Stimulated activated memory B cell treated with anti-CD40 and anti-IgM and Interleukin-4, amounts not matched to agents 10 μg/mL and 1 μg/mL and 100 μg/mL, for 72 hours (primary cell): ENCODE measurements at regions not wholly inside any gene's neighbourhood (a gene's known extent, or its start where the extent isn't known, plus 50 kb on each side); places are given as distances from the start of the nearest gene placed in this dataset.
A peak's percentile ranks its signal among the peaks of the same experiment; 100 is the strongest.
"Not testable (repeated sequence)": the region's sequence is repeated elsewhere in the genome, so short reads cannot be mapped to it uniquely, and the experiment has no call there.

Experiments used
- ATAC-seq: fragments of 150-1000 bp; cut with Tn5 transposase; 2 replicates; pipeline ENCODE4 v1.10.0; 2021
- H3K27ac Mint-ChIP-seq: one replicate; pipeline ENCODE4 v1.8.0; 2022; ENCODE audit warnings: mild to moderate bottlenecking, mixed read lengths
- H3K27me3 Mint-ChIP-seq: one replicate; pipeline ENCODE4 v1.8.0; 2022; ENCODE audit warnings: mixed read lengths
- H3K36me3 Mint-ChIP-seq: one replicate; pipeline ENCODE4 v1.8.0; 2022; ENCODE audit warnings: mixed read lengths
- H3K4me1 Mint-ChIP-seq: one replicate; pipeline ENCODE4 v1.8.0; 2022; ENCODE audit warnings: mixed read lengths
- H3K4me3 Mint-ChIP-seq: one replicate; pipeline ENCODE4 v1.8.0; 2022; ENCODE audit warnings: mild to moderate bottlenecking, moderate library complexity, mixed read lengths
- H3K9me3 Mint-ChIP-seq: one replicate; pipeline ENCODE4 v1.8.0; 2022; ENCODE audit warnings: mixed read lengths

- no peak overlapping the region for H3K27ac Mint-ChIP-seq
- H3K9me3 Mint-ChIP-seq: no peaks in the 10 kb centered on the region
- no peak for ATAC-seq
- H3K4me3 Mint-ChIP-seq: no peak overlapping the region
- H3K36me3 Mint-ChIP-seq: no peaks in the 10 kb centered on the region
- no peaks in the 10 kb centered on the region for H3K4me1 Mint-ChIP-seq
- peaks cover 9% of the 10 kb centered on the region for H3K27me3 Mint-ChIP-seq
These were observed 528.0 kb downstream of the SOX6 start for GRCh38 chr11:15828215-15828853.

GRCh38 chr11:15829312-15829711, 527.0 kb downstream of the SOX6 start:
- Mint-ChIP-seq H3K27me3 (peaks cover 9% of the 10 kb centered on the region), H3K27ac (no peak overlapping the region), H3K4me3 (no peak overlapping the region), H3K36me3 (no peaks in the 10 kb centered on the region), H3K9me3 (no peaks in the 10 kb centered on the region), H3K4me1 (no peaks in the 10 kb centered on the region)
- ATAC-seq: no peak

- H3K27ac Mint-ChIP-seq: no peak overlapping the region
- H3K4me1 Mint-ChIP-seq: no peaks in the 10 kb centered on the region
- no peak overlapping the region for H3K4me3 Mint-ChIP-seq
- no peak for ATAC-seq
- H3K9me3 Mint-ChIP-seq: no peaks in the 10 kb centered on the region
- H3K27me3 Mint-ChIP-seq: peaks cover 7% of the 10 kb centered on the region
- no peaks in the 10 kb centered on the region for H3K36me3 Mint-ChIP-seq
These were observed 525.5 kb downstream of the SOX6 start for GRCh38 chr11:15830741-15831428.

- H3K27me3 Mint-ChIP-seq: no peaks in the 10 kb centered on the region
- H3K4me3 Mint-ChIP-seq: no peak overlapping the region
- ATAC-seq: no peak
- H3K9me3 Mint-ChIP-seq: no peaks in the 10 kb centered on the region
- H3K36me3 Mint-ChIP-seq: no peaks in the 10 kb centered on the region
- no peak overlapping the region for H3K27ac Mint-ChIP-seq
- no peaks in the 10 kb centered on the region for H3K4me1 Mint-ChIP-seq
These were observed 520.4 kb downstream of the SOX6 start for GRCh38 chr11:15835788-15836411.

- Mint-ChIP-seq H3K4me3 (no peak overlapping the region), H3K36me3 (no peaks in the 10 kb centered on the region), H3K27me3 (peaks cover 5% of the 10 kb centered on the region), H3K4me1 (no peaks in the 10 kb centered on the region), H3K27ac (no peak overlapping the region), H3K9me3 (no peaks in the 10 kb centered on the region)
- ATAC-seq: no peak
These were observed 519.6 kb downstream of the SOX6 start for GRCh38 chr11:15836795-15837194.

GRCh38 chr11:15837901-15838489, 518.4 kb downstream of the SOX6 start:
- Mint-ChIP-seq H3K4me3 (no peak overlapping the region), H3K9me3 (no peaks in the 10 kb centered on the region), H3K4me1 (no peaks in the 10 kb centered on the region), H3K36me3 (no peaks in the 10 kb centered on the region), H3K27me3 (peaks cover 10% of the 10 kb centered on the region), H3K27ac (no peak overlapping the region)
- ATAC-seq: no peak

GRCh38 chr11:15839061-15839460, 517.3 kb downstream of the SOX6 start:
- H3K4me3 Mint-ChIP-seq: no peak overlapping the region
- no peaks in the 10 kb centered on the region for H3K9me3 Mint-ChIP-seq
- no peak overlapping the region for H3K27ac Mint-ChIP-seq
- H3K27me3 Mint-ChIP-seq: peaks cover 10% of the 10 kb centered on the region
- no peaks in the 10 kb centered on the region for H3K4me1 Mint-ChIP-seq
- ATAC-seq: no peak
- H3K36me3 Mint-ChIP-seq: no peaks in the 10 kb centered on the region

- H3K4me3 Mint-ChIP-seq: no peak overlapping the region
- peaks cover 10% of the 10 kb centered on the region for H3K27me3 Mint-ChIP-seq
- ATAC-seq: no peak
These were observed 515.4 kb downstream of the SOX6 start for GRCh38 chr11:15840966-15841365.

GRCh38 chr11:15841931-15842740, 514.2 kb downstream of the SOX6 start:
- Mint-ChIP-seq H3K36me3 (no peaks in the 10 kb centered on the region), H3K4me1 (no peaks in the 10 kb centered on the region), H3K27ac (no peak overlapping the region), H3K9me3 (no peaks in the 10 kb centered on the region), H3K27me3 (peaks cover 10% of the 10 kb centered on the region), H3K4me3 (no peak overlapping the region)
- no peak for ATAC-seq

More at GRCh38 chr11:15840966-15841365, 515.4 kb downstream of the SOX6 start:
- no peaks in the 10 kb centered on the region for H3K4me1 Mint-ChIP-seq
- no peak overlapping the region for H3K27ac Mint-ChIP-seq
- no peaks in the 10 kb centered on the region for H3K36me3 Mint-ChIP-seq
- H3K9me3 Mint-ChIP-seq: no peaks in the 10 kb centered on the region

GRCh38 chr11:15843309-15843872, 513.0 kb downstream of the SOX6 start:
- Mint-ChIP-seq H3K4me3 (no peak overlapping the region), H3K27ac (no peak overlapping the region), H3K27me3 (peaks cover 10% of the 10 kb centered on the region), H3K9me3 (no peaks in the 10 kb centered on the region), H3K36me3 (no peaks in the 10 kb centered on the region), H3K4me1 (no peaks in the 10 kb centered on the region)
- ATAC-seq: no peak

- no peak overlapping the region for H3K4me3 Mint-ChIP-seq
- H3K9me3 Mint-ChIP-seq: no peaks in the 10 kb centered on the region
- ATAC-seq: peak; percentile 10
- no peaks in the 10 kb centered on the region for H3K4me1 Mint-ChIP-seq
- H3K27ac Mint-ChIP-seq: no peak overlapping the region
- no peaks in the 10 kb centered on the region for H3K36me3 Mint-ChIP-seq
- peaks cover 10% of the 10 kb centered on the region for H3K27me3 Mint-ChIP-seq
These were observed 511.1 kb downstream of the SOX6 start for GRCh38 chr11:15845261-15845660.

GRCh38 chr11:15848631-15849168, 507.6 kb downstream of the SOX6 start:
- H3K4me3 Mint-ChIP-seq: no peak overlapping the region
- ATAC-seq: no peak
- H3K4me1 Mint-ChIP-seq: no peaks in the 10 kb centered on the region
- H3K36me3 Mint-ChIP-seq: no peaks in the 10 kb centered on the region
- H3K9me3 Mint-ChIP-seq: no peaks in the 10 kb centered on the region
- no peak overlapping the region for H3K27ac Mint-ChIP-seq
- no peaks in the 10 kb centered on the region for H3K27me3 Mint-ChIP-seq

GRCh38 chr11:15849257-15849656, 507.1 kb downstream of the SOX6 start:
- Mint-ChIP-seq H3K27ac (no peak overlapping the region), H3K27me3 (no peaks in the 10 kb centered on the region), H3K4me1 (no peaks in the 10 kb centered on the region), H3K4me3 (no peak overlapping the region), H3K36me3 (no peaks in the 10 kb centered on the region), H3K9me3 (peaks cover 4% of the 10 kb centered on the region)
- ATAC-seq: no peak

GRCh38 chr11:15850335-15850734, 506.0 kb downstream of the SOX6 start:
- ATAC-seq, H3K36me3 Mint-ChIP-seq, H3K9me3 Mint-ChIP-seq, H3K27ac Mint-ChIP-seq, H3K4me3 Mint-ChIP-seq, H3K4me1 Mint-ChIP-seq, H3K27me3 Mint-ChIP-seq: not testable (repeated sequence)
